HepG2 (cell line): ENCODE measurements at regions not wholly inside any gene's neighbourhood (a gene's known extent, or its start where the extent isn't known, plus 50 kb on each side); places are given as distances from the start of the nearest gene placed in this dataset.

ENCODE experiments used
- ATAC-seq: fragments of 200-7000 bp; cut with Tn5 transposase; 3 replicates; pipeline ENCODE4 v1.9.1; 2020; ENCODE audit warnings: mild to moderate bottlenecking, moderate library complexity
- BruUV-seq: library from RNA; stranded (reverse); fragments of 400-500 nt; replicated peaks from 2 replicates; lab custom pipeline; 2021; lab: Mats Ljungman, UMichigan
- CTCF ChIA-PET: fragments of 300-600 bp; formaldehyde crosslinking; extraction: SDS; loops from one replicate; lab custom pipeline; 2021; ENCODE audit warnings: low total read pairs, inconsistent platforms, low intra/inter-chr PET ratio; lab: Yijun Ruan, JAX
- POLR2A ChIA-PET: fragments of 350-600 bp; sonication (Branson Sonifier 250); formaldehyde crosslinking; loops from one replicate; lab custom pipeline; 2020; ENCODE audit warnings: antibody characterized with exemption, inconsistent platforms; lab: Yijun Ruan, JAX
- DNase-seq: peaks from one replicate; pipeline ENCODE4 v3.0.0-alpha.2; 2015; ENCODE audit warnings: low spot score
- FAIRE-seq: peaks from 3 replicates; lab custom pipeline; 2011; peaks lifted over from hg19 to GRCh38; lab: Jason Lieb, UNC
- H2AFZ ChIP-seq: one replicate; pipeline ENCODE4 v1.6.1; 2011; ENCODE audit warnings: low read length, inconsistent platforms
- H3K27ac ChIP-seq: fragments of 300-600 bp; 3 replicates; pipeline ENCODE4 v1.8.0; 2011; ENCODE audit warnings: mixed run types, mild to moderate bottlenecking, mixed read lengths, low read length, inconsistent platforms; ENCODE audit not compliant: insufficient read depth; ENCODE audit errors: extremely low read length
- H3K27me3 ChIP-seq, 2 experiments: fragments of 200-600 bp in 1 of 2; 2 replicates in 1 of 2; 3 replicates in 1 of 2; pipeline versions ENCODE4 v1.6.0 to v1.8.0; 2011; ENCODE audit warnings: low read length in 2 of 2, mild to moderate bottlenecking in 2 of 2, moderate library complexity in 2 of 2, inconsistent platforms in 1 of 2; ENCODE audit not compliant: insufficient read depth in 2 of 2, control insufficient read depth in 1 of 2
- H3K36me3 ChIP-seq, 2 experiments: fragments of 200-600 bp in 1 of 2; replicated peaks in 1 of 2; 2 replicates in 1 of 2; 3 replicates in 1 of 2; pipeline versions ENCODE4 v1.5.1 to v1.8.0; 2011; ENCODE audit warnings: low read length in 2 of 2, inconsistent platforms in 1 of 2; ENCODE audit not compliant: insufficient read depth in 2 of 2, control insufficient read depth in 1 of 2
- H3K4me1 ChIP-seq: 2 replicates; pipeline ENCODE4 v1.5.1; 2012; ENCODE audit warnings: low read length, inconsistent platforms; ENCODE audit not compliant: insufficient read depth
- H3K4me2 ChIP-seq: 2 replicates; pipeline ENCODE4 v1.6.0; 2011; ENCODE audit warnings: low read depth, low read length, inconsistent platforms
- H3K4me3 ChIP-seq, 3 experiments: fragments of 200-600 bp in 1 of 3; sonication (generic), shearing (Covaris generic) in 1 of 3; replicated peaks in 1 of 3; 2 replicates each; pipeline ENCODE4 v1.5.1; 2011 to 2016; ENCODE audit warnings: low read length in 3 of 3, inconsistent platforms in 2 of 3, low read depth in 2 of 3, mild to moderate bottlenecking in 2 of 3, control low read depth in 1 of 3, mixed read lengths in 1 of 3; ENCODE audit not compliant: insufficient read depth in 1 of 3
- H3K79me2 ChIP-seq: one replicate; pipeline ENCODE4 v1.6.1; 2011; ENCODE audit warnings: low read length, inconsistent platforms; ENCODE audit not compliant: insufficient read depth
- H3K9ac ChIP-seq: 2 replicates; pipeline ENCODE4 v1.6.0; 2011; ENCODE audit warnings: mild to moderate bottlenecking, low read depth, low read length, inconsistent platforms; ENCODE audit not compliant: insufficient read depth
- H3K9me3 ChIP-seq: 2 replicates; pipeline ENCODE4 v1.5.1; 2012; ENCODE audit warnings: mild to moderate bottlenecking, low read length
- H4K20me1 ChIP-seq: 2 replicates; pipeline ENCODE4 v1.6.0; 2011; ENCODE audit warnings: inconsistent platforms, mild to moderate bottlenecking, low read length, moderate library complexity; ENCODE audit not compliant: insufficient read depth
- DMAP1 ChIP-seq: IDR thresholded peaks from 2 replicates; pipeline ENCODE4 v1.6.1; 2016
- HNRNPUL1 ChIP-seq: fragments of 200-400 bp; formaldehyde crosslinking; IDR thresholded peaks from 2 replicates; pipeline ENCODE4 v1.6.1; 2017; ENCODE audit warnings: low read depth, mild to moderate bottlenecking, low read length, moderate library complexity
- IRF2 ChIP-seq: IDR thresholded peaks from 2 replicates; pipeline ENCODE4 v1.6.1; 2018; ENCODE audit warnings: missing genetic modification reagents, missing compliant biosample characterization
- PAF1 ChIP-seq: IDR thresholded peaks from 2 replicates; pipeline ENCODE4 v1.6.1; 2016; ENCODE audit warnings: missing genetic modification reagents, missing compliant biosample characterization
- SALL2 ChIP-seq: sonication (generic); formaldehyde crosslinking; IDR thresholded peaks from 2 replicates; pipeline ENCODE4 v1.8.1; 2023; ENCODE audit warnings: mild to moderate bottlenecking, missing genetic modification reagents, inconsistent platforms
- SMARCE1 ChIP-seq: fragments of 450-650 bp; IDR thresholded peaks from 2 replicates; pipeline ENCODE4 v1.6.1; 2017; ENCODE audit warnings: borderline replicate concordance
- ZNF274 ChIP-seq: sonication (generic); formaldehyde crosslinking; IDR thresholded peaks from 2 replicates; pipeline ENCODE4 v1.5.1; 2020; ENCODE audit warnings: mild to moderate bottlenecking, missing genetic modification reagents
- ZNF740 ChIP-seq: sonication (generic); formaldehyde crosslinking; IDR thresholded peaks from 2 replicates; pipeline ENCODE4 v1.4.0; 2020; ENCODE audit warnings: missing genetic modification reagents
- WGBS: methylation state at CpG from one replicate; pipeline ENCODE4 v1.1.6; 2017; ENCODE audit warnings: low lambda C conversion rate; 5-methylcytosine and 5-hydroxymethylcytosine counted together
- in situ Hi-C: cut with HindIII; loops from 2 replicates; pipeline ENCODE4 v1.10.0; 2017; ENCODE audit warnings: low pct_unique_long_range_greater_than_20kb; ENCODE audit not compliant: extremely low pct_ligation_motif_present
- intact Hi-C: fragments of 100-400 bp; cut with micrococcal nuclease; formaldehyde crosslinking; loops from one replicate; pipeline ENCODE4 v1.10.0; 2022; ENCODE audit not compliant: unreplicated experiment
- TF ChIP-seq, protein P1 (sequence below): sonication (generic); formaldehyde crosslinking; IDR thresholded peaks from 2 replicates; pipeline ENCODE4 v1.8.0; 2022; ENCODE audit warnings: missing genetic modification reagents, mild to moderate bottlenecking, borderline replicate concordance
- TF ChIP-seq, protein P2 (sequence below): sonication (generic); formaldehyde crosslinking; IDR thresholded peaks from 2 replicates; pipeline ENCODE4 v1.8.1; 2022; ENCODE audit warnings: mild to moderate bottlenecking, missing genetic modification reagents

GRCh38 chr9:79014929-79015699, 556.7 kb upstream of the TLE4 start:
- no peaks in the 10 kb centered on the region for H4K20me1 ChIP-seq
- no peak overlapping the region for H3K9ac ChIP-seq
- POLR2A ChIA-PET, result no interaction called here
- H2AFZ ChIP-seq, result no peak overlapping the region
- FAIRE-seq (no peak), DNase-seq (no peak), ATAC-seq (no peak)
- 1% methylated on average over 5 of the region's 5 CpGs for WGBS
- no peaks in the 10 kb centered on the region for H3K27me3 ChIP-seq
- in situ Hi-C loops (no loop called here), intact Hi-C loops (no loop called here)
- CTCF ChIA-PET, result no interaction called here
- no peak overlapping the region for H3K4me2 ChIP-seq
- no TSS peak for BruUV-seq
- peaks cover 6% of the 10 kb centered on the region; the same call in 1 of the 2 replicates for H3K9me3 ChIP-seq
- no peaks in the 10 kb centered on the region for H3K4me1 ChIP-seq
- H3K4me3 ChIP-seq, result no peak overlapping the region
- no peak overlapping the region for H3K27ac ChIP-seq
- no peaks in the 10 kb centered on the region for H3K36me3 ChIP-seq
- TF ChIP-seq PAF1 (CRISPR knock-in tag) (no peak), ZNF274 (CRISPR knock-in tag) (no peak), IRF2 (CRISPR knock-in tag) (no peak), SMARCE1 (no peak), SALL2 (CRISPR knock-in tag) (no peak), DMAP1 (CRISPR knock-in tag) (no peak), HNRNPUL1 (no peak), ZNF740 (CRISPR knock-in tag) (no peak)
- TF ChIP-seq, protein P1, sequence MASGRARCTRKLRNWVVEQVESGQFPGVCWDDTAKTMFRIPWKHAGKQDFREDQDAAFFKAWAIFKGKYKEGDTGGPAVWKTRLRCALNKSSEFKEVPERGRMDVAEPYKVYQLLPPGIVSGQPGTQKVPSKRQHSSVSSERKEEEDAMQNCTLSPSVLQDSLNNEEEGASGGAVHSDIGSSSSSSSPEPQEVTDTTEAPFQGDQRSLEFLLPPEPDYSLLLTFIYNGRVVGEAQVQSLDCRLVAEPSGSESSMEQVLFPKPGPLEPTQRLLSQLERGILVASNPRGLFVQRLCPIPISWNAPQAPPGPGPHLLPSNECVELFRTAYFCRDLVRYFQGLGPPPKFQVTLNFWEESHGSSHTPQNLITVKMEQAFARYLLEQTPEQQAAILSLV (CRISPR knock-in tag), result no peak
- TF ChIP-seq, protein P2, sequence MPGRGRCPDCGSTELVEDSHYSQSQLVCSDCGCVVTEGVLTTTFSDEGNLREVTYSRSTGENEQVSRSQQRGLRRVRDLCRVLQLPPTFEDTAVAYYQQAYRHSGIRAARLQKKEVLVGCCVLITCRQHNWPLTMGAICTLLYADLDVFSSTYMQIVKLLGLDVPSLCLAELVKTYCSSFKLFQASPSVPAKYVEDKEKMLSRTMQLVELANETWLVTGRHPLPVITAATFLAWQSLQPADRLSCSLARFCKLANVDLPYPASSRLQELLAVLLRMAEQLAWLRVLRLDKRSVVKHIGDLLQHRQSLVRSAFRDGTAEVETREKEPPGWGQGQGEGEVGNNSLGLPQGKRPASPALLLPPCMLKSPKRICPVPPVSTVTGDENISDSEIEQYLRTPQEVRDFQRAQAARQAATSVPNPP (CRISPR knock-in tag), result no peak
- no peaks in the 10 kb centered on the region for H3K79me2 ChIP-seq
